Epithelial cell of esophagus (primary cell): ENCODE measurements at regions not wholly inside any gene's neighbourhood (a gene's known extent, or its start where the extent isn't known, plus 50 kb on each side); places are given as distances from the start of the nearest gene placed in this dataset.

Experiments
- DNase-seq: peaks from one replicate; pipeline ENCODE4 v3.0.0; 2010; ENCODE audit warnings: low read depth
- H3K4me3 ChIP-seq: 2 replicates; pipeline ENCODE4 v1.5.1; 2011; ENCODE audit warnings: mild to moderate bottlenecking, low read length, control low read depth
- TF ChIP-seq, protein P1 (sequence below): IDR thresholded peaks from 2 replicates; pipeline ENCODE4 v1.5.1; 2011; ENCODE audit warnings: low read depth, mild to moderate bottlenecking, low read length, control low read depth, inconsistent platforms; ENCODE audit not compliant: insufficient read depth; ENCODE audit errors: missing control alignments

DNA sequence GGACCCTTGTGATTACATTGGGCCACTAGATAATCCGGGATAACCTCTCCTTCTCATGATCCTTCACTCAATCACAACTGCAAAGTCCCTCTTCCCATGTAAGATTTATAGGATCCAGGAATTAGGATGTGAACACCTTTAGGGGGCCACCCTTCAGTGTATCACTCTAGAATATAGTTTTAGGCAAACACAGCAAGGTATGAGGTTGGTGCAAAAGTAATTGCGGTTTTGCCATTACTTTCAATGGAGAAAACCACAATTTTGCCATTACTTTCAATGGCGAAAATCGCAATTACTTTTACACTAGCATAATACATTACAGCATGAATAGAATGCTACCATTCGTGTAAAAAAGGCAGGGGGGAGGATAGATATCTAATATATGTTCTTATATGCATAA, 104.0 kb downstream of the BAMBI start:
- no peak for DNase-seq
- TF ChIP-seq, protein P1, sequence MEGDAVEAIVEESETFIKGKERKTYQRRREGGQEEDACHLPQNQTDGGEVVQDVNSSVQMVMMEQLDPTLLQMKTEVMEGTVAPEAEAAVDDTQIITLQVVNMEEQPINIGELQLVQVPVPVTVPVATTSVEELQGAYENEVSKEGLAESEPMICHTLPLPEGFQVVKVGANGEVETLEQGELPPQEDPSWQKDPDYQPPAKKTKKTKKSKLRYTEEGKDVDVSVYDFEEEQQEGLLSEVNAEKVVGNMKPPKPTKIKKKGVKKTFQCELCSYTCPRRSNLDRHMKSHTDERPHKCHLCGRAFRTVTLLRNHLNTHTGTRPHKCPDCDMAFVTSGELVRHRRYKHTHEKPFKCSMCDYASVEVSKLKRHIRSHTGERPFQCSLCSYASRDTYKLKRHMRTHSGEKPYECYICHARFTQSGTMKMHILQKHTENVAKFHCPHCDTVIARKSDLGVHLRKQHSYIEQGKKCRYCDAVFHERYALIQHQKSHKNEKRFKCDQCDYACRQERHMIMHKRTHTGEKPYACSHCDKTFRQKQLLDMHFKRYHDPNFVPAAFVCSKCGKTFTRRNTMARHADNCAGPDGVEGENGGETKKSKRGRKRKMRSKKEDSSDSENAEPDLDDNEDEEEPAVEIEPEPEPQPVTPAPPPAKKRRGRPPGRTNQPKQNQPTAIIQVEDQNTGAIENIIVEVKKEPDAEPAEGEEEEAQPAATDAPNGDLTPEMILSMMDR: no peak

DNA sequence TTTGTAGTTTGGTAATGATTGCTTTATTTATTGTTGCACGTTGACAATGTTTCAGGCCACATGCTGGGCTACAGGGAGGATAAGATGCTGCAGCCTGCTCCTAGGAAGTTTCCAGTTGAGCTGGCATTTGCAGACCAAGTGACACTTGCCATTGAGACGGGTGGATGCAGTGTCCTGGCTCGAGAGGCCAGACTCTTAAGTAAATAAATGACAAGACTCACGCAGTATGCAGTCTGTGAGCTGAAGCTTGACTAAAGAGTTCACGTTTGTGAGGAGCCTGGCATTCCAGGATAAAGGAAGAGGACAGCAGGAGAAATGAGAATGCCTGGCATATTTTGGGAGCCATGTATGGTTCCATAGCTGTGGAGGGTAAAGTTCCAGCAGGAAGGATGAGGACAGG, 105.8 kb downstream of the BAMBI start:
- DNase-seq: no peak
- TF ChIP-seq, protein P1: no peak
- no peak overlapping the region for H3K4me3 ChIP-seq

More for the DNA sequence above, 104.0 kb downstream of the BAMBI start:
- H3K4me3 ChIP-seq: no peak overlapping the region

DNA sequence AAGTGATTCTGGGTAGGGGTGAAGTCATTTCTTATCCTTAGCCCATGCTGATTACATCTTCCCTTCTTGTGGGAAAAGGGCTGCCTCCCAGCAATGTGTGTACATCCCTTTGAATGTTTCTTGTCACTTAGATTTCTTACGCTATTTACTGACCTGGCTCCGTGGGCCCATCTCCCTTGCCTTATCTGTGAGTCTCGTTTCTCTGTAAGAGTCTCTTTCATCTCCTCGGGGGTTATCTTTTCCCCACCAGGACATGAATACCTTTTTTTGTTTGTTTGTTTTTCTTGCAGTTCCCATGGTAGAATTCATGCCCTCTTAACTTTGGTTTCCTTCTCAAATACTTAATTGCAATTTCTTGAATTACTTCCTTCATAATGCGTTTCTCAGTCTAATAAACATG, 107.7 kb downstream of the BAMBI start:
- TF ChIP-seq, protein P1: no peak
- no peak for DNase-seq
- no peak overlapping the region for H3K4me3 ChIP-seq

DNA sequence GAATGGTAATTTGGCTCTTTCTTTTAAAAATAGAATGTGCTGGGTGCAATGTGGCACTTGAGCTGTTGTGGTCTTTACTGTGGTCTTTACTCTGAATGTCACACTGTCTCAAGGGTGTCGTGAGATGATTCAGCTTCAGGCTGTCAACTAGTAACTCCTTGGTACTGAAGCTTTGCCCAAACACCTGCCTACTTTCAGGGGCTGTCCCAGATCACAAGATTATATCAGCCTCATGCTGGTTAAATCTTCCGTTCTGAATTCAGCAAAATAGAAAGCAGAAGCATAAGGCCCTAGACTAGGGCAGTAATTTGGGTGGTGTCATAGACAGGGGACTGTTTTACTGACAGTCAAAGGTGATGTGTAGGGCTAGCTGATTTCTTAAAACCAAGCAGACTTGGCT, 110.9 kb downstream of the BAMBI start:
- H3K4me3 ChIP-seq: no peak overlapping the region
- TF ChIP-seq, protein P1: no peak
- DNase-seq: no peak

DNA sequence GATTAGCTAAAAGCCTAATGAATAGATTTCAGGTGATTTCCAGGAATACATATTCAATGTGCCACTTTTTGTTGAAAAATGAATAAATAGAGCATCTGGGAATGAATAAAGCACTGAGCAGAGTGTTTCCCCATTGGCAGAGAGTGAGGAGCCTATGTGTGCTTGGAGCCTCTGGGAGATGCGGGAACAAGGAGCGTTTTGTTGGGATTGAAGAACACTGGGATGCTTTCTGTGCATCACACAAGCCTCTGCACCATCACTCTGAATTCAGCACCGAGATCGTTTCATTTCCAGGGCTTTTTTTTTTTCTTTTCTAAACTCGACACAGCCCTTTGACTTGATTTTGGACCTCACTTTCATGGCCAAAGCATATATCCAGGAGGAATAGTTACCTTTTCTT, 111.4 kb downstream of the BAMBI start:
- H3K4me3 ChIP-seq: no peak overlapping the region
- no peak for DNase-seq
- TF ChIP-seq, protein P1: no peak

DNA sequence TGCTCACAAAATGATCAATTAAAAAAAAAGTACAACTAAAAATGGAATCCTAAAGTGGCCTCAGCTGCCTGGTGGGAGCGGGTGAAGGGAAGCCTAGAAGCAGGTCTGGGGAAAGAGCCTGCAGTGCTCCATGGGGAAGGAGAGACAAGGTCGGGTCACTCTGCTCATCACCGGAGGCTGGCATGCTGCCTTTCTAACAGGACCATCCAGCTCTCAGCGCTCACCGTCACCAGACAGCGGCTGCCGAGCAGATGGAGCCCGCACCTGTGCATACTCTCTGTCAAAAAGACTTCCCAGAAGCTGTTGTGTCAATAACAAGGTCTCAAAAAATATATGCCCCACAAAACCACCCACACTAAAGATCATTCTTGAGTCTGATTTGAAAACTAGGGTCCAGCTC, 112.8 kb downstream of the BAMBI start:
- DNase-seq: no peak
- TF ChIP-seq, protein P1: no peak
- H3K4me3 ChIP-seq: no peak overlapping the region

DNA sequence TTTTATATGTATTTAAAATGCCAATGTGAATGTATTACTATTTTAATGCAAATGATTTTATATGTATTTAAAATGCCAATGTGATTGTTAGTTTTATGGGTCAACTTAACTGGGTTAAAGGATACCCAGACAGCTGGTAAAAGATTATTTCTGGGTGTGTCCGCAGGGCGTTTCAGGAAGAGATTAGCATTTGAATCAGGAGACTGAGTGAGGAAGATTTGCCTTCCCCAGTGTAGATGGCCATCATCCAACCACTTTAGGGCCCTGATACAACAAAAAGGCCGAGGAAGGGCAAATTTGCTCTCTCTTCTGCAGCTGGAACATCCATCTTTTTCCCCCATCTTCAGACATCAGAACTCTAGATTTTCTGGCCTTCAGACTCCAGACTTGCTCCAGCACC, 116.2 kb downstream of the BAMBI start:
- TF ChIP-seq, protein P1: no peak
- no peak for DNase-seq

More for the DNA sequence above, 116.2 kb downstream of the BAMBI start:
- no peak overlapping the region for H3K4me3 ChIP-seq
